GM18870 (cell line): ENCODE measurements at regions not wholly inside any gene's neighbourhood (a gene's known extent, or its start where the extent isn't known, plus 50 kb on each side); places are given as distances from the start of the nearest gene placed in this dataset.
A peak's percentile ranks its signal among the peaks of the same experiment; 100 is the strongest.

Source experiments
- ATAC-seq: cut with Tn5 transposase; IDR thresholded peaks from one replicate; pipeline ENCODE4 v1.9.1; 2021; ENCODE audit warnings: moderate library complexity; ENCODE audit not compliant: unreplicated experiment

DNA sequence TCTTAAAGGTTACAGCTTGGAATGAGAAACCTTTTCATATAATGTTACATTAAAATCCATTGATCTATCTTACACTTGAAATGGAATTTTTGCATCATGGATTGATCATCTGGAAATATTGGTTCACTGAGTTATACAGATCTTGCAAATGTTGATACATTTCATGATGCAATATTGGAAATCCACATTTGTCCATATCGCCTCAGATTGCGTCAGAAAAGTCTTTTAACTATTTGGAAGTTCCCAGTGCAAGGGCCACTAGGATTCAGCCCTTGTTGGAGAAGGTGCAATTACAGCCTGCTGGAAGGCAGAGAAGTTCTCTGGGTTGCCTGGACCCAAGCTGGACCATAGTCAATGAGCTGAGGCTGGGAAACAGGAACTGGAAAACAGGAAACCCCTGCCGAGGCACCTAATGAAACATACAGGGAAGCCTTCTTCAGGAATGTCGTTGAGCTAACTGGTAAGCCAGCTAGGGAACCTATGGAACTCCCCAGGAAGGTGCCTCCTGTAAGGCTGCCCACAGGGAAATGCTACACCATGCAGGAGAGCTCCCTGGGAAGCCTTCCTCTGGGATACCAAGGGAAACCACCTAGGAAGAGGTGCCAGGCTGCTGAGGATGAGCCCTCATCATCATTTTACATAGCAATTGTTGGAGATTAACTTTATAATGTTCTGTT is 600.4 kb upstream of the CADM1 start:
- no peak for ATAC-seq

DNA sequence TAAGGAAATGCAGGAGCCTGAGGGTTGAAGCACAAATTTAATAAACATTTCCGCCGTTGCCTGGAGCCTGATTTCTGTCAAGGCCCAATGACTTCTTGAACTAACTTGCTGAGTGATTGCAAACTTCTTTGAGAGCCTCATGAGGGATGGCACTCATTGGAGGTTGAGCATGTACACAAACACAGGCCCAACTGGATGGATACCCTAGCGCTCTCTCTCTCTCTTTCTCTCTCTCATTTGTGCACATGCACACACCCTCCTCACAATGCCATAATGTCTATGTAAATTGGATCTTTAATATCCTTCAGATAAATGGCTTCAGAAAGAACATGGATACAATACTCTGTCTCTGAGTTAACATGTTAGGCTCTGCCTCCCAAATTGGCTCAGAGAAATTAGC is 597.7 kb upstream of the CADM1 start:
- ATAC-seq, result no peak

DNA sequence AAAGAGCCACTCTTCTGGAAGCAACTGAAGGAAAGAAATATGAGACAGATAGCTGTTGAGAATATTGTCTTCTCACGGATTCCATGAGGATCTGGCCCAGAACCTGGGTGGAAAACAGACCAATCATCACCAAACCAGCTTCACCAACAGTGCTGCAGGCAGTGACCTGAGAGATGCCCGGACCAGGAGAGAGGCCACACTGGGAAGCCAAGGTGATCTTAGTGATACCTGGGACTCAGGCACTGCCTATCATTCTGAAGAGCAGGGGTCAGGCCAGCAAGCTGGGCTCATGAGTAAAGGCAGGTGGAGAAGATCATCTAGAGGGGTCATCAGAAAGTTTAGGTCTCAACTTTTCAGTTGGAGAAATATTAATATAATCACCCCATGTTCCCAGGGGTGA is 595.8 kb upstream of the CADM1 start:
- ATAC-seq, result no peak

DNA sequence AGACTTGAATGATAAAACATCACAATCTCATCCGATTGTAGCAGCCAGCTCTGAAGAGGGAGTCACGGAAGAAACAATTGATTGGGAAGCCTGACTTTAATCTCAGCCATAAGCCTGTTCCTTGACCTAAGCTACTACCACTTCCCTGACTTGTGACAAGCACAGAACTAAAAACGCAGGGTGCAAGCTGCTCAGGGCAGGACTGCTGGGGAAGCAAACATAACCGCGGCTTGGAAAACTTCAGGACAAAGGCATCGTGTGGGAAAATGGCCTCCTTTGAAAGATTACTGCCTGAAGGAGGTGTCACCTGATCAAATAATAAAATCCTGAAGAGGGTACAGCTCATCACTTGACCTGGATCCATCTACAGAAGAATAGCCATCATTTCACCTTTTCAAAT is 595.3 kb upstream of the CADM1 start:
- no peak for ATAC-seq

DNA sequence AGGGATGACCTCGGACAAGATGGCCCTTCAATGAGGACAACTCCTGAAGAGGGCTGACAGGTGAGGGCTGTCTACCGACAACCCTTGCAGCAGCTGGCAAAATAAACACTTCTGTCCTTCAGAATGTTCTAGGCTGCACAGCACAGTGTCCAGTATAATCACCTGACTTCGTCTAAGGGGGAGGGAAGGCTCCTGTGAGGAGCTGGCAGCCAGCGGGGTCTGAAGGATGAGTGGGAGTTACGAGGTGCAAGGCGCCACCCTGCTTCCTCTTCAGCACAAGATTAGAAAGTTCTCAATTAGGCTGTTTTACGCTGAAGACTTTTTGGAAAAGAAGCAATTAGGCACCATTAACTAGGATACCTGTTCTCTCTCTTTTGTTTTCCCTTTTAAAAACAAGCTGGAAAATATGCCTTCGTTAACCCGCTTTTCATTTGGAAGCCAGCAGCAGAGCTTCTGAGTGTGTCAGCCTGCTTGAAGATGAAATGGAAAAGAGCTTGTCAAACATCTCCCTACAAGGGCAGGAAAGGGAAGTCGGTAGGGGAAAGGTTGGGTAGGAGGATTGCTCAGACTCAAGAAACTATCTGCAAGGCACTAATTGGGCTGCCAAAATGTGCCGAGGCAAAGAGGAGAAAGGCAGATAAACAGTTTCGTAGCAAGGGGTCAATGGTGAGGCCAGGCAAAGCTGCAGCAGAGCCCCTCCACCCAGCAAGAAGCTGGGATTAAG is 592.2 kb upstream of the CADM1 start:
- no peak for ATAC-seq

DNA sequence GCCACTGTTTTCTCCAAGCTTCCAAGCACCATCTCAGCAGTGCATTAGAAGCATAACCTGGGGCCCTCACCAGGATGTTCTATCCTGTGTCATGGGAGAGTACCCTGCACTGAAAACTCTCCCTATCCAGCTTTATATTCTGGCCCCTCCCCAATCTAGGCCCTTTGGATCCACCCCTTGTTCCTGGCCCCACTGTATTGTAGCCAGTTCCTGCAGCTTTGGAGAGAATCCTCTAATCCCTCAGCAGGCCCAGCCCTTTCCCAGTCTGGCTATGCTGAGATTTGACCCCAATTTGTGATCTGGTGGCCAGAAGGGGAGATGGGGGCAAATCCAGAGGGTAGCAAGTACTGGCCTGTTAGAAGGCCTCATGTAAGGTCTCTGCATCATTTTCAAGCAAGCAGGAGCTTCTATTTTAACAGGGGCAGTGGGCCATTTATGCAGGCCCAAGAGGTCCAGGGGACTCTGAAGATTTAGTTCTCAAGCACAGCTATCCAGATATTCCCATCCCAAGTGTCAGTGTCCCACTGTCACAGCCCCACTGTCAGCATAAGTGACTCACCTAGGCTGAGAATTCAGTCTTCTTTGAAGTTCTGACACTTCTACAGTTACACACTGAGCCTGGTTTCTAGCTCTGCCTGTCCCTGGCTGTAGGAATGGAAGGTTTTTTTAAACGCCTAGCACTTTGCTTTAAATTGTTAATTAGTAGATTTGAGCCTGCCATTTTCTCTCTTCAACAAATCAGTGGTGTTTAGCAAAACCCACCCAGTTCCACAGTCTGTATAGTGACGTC is 589.5 kb upstream of the CADM1 start:
- ATAC-seq, result no peak

DNA sequence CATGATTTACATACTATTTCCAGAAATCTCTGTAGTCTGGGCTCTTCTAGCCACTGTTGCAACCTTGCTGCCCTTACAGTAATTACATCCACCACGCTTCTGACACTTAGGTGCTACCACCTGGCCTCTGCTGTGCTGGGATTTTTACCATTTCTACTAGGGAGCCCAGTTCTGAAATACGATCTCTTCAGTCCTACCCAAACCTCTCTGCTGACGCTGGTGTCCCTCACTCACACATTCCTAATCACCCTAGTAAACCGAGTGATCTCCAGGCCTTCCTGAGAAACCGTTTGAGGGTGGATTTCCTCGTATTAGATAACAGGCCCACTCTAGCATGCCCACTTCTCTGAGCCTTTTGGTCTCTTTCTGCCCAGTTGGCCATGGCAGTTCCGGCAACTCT is 588.9 kb upstream of the CADM1 start:
- ATAC-seq, result no peak

DNA sequence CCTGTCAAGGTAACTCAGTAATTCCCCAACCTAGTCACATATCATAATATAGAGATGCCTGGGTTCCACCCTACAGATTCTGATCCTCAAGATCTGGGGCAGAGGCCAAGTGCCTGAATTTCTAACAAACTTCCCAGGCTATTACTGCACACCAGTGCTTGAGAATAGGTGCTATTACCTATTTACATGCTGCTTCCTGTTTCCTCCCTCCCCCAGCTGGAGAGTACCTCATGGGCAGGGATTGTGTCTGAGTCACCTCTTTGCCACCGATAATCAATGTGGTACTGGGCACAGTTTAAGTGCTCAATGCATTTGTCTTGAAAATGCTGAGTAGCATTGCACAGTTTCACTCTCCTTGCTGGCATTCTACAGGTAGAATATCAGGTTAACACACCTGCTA is 582.2 kb upstream of the CADM1 start:
- no peak for ATAC-seq

DNA sequence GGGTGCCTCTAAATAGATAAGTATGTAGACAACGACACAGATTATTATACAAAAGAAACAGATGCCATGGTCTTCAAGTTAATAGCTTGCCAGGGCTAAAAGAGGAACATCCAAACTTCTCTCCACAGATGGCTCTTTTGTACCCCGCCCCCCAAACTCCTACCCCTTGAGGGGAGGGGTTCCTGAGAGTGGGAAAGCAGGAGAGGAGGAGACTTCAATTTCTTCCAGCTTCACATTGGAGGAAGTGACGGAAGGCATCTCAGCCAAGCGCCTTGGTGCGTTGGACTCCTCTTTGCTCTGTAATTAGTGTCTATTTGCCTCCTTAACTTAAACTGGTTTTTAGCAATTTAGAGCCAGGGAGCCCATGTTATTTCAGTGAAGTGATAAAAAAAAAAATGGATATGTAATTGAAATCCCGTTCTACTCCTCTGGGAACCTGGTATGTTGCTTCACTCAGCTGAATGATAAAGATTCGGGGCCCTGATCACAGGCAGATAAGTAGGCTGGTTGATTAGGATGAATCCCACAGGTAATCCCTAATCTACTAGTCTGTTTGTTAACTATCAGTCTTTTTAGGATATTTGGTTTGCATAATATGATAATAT is 580.9 kb upstream of the CADM1 start:
- no peak for ATAC-seq

DNA sequence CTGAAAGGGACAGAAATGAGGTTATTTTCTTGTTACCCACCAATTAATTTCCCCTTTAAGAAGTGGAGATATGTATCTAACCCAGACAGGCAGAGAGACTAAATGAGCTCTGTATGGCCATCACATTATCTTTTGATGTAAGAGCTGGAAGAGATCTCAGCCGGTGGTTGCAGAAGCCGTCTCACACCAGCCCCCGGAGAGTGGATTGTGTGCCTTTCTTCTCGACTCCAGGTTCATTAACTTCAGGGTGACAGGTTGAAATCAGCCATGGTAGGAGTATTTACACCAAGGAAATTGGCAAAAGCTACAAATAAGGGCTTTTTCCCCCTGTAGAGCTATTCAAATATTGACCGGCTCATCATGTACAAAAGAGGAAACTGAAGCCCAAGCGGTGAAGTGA is 580.3 kb upstream of the CADM1 start:
- ATAC-seq, result no peak

DNA sequence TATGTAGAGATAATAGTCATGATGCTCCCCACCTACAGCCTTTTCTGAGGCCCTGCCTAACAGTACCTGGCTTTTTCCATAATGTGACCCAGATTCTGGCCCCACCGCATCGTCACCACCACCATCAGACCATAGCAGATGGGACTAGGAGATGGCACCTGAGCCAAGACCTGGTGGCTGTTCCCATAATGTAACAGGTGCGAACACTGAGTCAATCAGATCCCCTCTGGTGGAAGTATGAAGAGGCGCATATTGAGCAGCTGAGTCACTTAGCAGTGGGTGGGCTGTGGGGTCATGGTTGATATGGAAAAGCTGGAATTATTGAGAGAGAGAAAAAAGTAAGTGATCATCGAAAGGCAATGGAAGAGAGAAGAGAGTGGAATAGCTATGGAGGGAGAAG is 578.0 kb upstream of the CADM1 start:
- ATAC-seq, result no peak

DNA sequence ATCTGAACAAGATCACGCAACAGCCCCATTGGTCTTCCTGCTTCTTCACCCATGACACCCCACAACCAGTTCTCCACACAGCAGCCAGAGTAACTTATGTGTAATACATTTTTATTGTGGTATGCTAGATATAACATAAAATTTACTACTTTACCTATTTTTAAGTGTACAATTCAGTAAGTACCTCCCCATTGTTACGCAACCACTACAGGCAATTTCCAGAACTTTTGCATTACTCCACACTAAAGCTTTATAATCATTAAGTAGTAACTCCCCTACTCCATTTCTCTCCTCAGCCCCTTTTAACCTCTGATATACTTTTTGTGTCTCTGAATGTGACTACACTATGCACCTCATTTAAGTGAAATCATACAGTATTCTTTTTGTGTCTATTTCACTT is 575.4 kb upstream of the CADM1 start:
- no peak for ATAC-seq

DNA sequence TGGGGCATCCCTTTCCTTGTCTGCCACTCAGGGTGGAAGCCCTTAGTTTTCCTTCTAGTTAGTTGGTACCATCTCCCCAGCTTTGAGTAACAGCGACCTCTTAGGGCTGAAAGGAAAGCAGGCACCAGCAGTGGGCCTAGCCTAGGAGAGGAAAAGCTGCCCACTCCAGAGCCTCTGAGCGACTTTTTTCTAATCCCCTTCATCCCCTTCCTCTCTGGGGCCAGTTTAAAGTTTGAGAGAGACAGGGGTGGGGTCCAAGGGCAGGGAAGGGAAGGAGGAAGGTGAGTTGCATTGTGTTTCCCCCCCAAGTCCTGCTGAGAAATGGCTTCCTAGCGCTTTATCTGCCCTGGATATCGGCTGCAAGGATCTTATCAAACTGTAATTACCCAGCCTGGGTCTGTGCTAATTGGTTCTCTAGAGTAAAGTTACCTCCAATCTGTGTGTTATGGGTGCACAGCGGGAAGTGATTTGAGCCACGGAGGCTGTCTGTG is 573.9 kb upstream of the CADM1 start:
- no peak for ATAC-seq

DNA sequence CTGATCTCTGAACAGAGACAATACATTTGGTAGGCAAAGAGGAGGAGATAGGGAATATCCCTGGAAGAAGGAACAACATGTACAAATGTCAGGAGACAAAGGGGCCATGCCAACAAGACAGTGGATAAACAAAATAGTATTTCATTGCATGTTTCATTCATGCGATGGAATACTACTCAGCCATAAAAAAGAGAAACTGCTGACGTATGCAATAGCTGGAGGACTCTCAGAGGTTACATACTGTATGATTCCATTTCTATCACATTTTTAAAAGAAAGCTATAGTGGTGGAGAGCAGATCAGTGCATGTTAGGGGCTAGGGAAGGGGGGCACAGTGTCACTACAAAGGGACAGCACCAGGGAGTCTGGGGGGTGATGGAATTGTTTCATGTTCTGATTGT is 572.9 kb upstream of the CADM1 start:
- ATAC-seq, result no peak

DNA sequence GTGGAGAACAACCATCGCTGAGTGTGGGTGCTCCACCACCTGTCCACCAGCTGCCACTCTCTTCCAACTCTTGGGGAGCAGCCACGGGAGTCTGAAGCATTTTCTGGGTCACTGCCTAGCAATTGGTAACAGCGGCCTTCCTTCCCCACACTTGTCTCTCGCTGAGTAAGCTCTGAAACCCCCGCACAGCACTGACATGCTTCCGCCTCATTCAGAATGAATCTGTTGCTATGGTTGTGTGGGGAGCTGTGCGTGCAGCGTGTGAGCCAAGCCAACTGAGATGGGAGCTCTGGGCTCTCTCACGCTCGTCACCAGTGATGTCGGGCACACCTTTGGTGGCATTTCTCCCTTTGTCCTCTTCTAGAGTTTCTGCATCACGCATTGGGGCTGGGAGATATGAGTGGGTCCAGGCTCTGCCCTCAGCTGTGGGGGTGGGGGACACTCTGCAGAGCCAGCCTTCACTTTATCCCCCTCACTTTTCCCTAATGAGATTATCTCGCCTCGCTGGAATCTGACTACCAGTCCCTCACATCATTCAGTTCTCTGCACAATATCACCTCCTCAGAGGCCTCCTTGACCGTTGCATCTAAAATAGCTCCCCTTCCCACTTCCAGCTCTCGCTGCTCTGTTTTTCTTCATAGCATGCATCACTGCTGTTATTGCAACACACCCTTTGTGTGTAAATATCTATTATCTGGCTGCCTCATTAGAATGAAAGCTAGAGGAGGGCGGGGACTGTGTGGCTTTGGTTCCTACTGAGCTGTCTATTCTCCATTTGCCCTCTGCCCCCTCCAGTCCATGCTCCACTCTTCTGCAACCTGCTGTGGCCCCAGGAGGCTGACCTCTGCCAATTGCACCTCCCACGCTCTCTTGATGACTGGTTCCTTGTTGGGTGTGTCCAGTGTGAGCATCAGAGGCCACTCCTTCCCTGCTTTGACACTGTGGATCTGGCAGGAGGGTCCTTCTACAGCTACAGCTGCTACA is 569.9 kb upstream of the CADM1 start:
- peak; percentile 89 for ATAC-seq

DNA sequence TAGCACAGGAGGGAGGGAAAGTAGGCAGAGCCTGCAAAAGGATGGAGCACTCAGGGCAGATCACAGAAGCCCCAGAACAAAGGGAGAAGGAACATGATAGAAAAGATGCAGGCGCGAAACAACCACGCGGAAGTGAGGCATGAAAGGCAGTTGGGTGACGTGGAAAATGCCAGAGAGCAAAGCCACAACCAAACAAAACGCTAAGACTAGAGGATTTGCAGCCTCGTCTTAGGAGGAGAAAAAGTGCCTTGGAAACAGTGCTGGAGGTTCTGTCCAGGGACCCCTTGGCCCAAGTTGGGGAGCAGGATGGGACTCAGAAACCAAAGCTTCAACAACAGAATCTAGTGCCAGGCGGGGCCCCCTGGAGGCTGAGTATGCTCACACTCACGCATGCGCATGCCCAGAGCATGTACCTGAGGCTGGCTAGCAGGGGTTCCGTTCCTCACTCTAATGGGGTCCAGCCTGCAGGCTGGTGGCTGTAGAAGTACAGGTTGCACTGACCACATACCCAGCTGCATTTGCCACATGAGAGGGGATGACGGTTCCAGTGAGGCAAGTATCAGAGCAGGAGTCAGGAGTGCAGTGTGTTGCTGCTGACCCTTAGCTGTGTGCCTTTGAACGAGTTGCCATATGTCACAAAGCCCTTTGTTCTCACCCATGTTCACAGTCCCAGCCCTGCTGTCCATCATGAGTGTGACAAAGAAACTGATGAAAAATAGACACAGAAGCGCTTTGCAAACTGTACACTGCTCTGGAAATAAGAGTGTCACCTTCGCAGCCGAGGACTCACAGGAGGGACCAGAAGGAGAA is 568.6 kb upstream of the CADM1 start:
- ATAC-seq, result no peak

DNA sequence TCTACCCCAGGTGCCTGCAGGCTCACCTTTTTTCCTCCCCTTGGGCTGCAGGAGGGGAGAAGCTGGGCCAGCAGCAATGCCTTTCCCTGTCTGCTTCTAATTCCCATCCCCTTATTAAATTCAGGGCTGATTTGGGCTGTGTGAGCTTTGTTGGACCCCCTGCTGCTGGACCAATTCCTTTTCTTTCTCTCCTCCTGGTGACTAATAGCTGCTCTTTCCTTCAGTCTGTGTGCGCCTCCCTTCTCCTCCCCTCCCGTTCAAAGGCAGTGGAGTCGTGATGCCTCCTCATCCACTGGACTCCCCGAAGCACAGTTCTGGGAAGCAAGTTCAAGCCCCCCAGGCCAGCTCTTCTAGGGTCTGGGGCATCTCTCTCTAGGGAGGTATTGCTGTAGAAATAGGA is 567.9 kb upstream of the CADM1 start:
- no peak for ATAC-seq

DNA sequence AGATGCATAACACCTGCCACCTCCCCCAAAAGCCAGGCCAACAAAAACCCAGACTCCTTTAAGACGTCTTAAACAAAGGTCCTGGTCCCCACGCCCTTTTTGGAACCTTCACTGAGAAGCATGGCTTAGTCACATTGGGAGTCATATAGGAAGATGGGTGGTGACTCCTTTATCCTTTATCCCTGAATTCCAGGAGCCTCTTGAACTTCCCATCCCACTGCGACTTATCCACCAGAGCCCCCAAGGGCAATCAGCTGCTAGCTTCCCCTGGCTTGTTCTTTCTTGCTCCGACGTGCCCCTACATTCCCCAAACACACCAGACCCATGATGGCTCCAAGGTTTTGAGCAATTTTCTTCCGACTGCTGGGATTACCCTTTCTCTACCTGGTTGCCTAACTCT is 567.0 kb upstream of the CADM1 start:
- ATAC-seq, result no peak

DNA sequence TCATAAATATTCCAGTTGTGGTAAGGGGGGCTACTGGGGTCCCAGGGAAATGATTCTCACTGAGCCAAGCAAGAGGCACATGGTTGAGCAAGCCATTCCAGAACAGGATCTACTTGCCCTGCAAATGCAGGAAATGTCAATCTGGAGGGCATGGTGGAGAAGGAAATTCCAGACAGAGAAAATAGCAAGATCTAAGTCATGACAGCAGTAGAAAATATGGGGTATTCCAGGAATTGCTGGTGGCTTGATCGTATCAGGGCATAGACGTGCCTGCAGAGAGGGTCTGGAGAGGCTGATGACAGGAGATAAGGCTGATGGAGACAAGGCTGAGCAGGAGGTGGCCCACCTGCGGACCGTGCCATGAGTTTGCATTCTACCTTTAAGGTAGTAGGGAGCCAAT is 566.3 kb upstream of the CADM1 start:
- no peak for ATAC-seq

DNA sequence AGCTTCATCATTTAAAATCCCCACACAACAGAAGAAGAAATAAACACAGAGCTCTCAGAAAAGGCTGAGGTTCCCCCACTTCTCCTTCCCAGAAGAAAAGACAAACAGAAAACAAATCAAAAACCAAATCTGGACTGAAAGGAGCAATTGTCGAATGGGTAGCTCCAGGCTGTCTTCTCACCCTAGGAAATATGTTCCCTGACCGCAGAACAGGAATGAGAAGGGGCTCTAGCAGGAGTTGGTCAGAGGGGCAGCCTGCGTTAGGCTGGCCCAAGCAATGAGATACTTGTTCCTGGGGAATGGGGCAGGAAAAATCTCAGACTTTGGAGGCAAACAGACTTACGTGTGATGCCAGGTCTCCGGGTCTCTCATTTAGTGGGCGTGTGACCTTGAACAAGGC is 562.6 kb upstream of the CADM1 start:
- no peak for ATAC-seq
